H54 (cell line): ENCODE measurements at regions not wholly inside any gene's neighbourhood (a gene's known extent, or its start where the extent isn't known, plus 50 kb on each side); places are given as distances from the start of the nearest gene placed in this dataset.

Experiments
- DNase-seq: peaks from one replicate; pipeline ENCODE4 v3.0.0; 2011; ENCODE audit warnings: low spot score, mixed read lengths; ENCODE audit not compliant: insufficient read length
- FAIRE-seq: peaks from 3 replicates; lab custom pipeline; 2011; peaks lifted over from hg19 to GRCh38; lab: Jason Lieb, UNC
- POLR2A ChIP-seq: IDR thresholded peaks from 2 replicates; pipeline ENCODE4 v1.6.1; 2011; ENCODE audit warnings: low read depth, mild to moderate bottlenecking, low read length

- FAIRE-seq (no peak), DNase-seq (no peak)
- no peak for TF ChIP-seq POLR2A
Observed at GRCh38 chr6:88558981-88559380, 392.8 kb upstream of the CNR1 start.

DNA sequence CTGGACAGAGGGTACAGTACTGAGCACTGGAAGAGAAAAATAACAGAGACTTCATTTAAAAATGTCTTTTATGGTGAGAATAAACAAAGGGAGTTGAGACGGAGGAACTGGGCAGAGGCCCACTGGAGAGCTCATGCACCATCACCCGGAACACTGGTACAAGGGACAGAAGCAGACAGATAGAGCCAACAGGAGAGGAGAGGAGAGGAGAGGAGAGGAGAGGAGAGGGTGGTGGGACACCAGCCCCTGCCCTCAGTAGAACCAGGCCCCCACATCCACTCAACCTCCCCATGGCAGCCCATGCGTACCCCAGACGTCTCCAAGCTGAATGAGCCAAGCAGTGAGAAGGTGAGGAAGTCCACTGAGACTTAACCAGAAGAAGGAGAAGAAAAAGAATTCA is 390.5 kb upstream of the CNR1 start:
- no peak for TF ChIP-seq POLR2A
- FAIRE-seq (no peak), DNase-seq (no peak)

GRCh38 chr6:88548891-88549505 is 382.9 kb upstream of the CNR1 start:
- no peak for FAIRE-seq
- no peak for TF ChIP-seq POLR2A
- no peak for DNase-seq

- TF ChIP-seq POLR2A: no peak
- DNase-seq: no peak
- no peak for FAIRE-seq
Observed at GRCh38 chr6:88547768-88548167, 381.6 kb upstream of the CNR1 start.

DNA sequence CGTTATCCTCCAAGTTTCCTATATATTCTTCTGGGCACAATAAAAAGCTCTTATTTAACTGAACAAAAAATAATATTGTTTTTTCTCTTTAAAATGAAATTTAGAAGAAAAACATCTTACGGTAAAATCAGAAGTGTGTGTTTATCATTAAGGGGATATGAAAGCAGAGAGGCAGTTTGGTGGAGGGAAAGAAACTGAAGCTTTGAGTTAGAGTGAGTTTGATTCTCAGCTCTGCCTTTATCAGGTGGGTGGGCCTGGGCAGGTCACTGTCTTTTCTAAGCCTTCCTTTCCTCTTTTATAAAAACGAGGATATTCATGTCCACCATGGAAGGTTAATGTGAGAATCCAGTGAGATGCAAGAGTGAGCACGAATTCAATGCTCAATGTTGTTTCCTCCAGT is 379.8 kb upstream of the CNR1 start:
- TF ChIP-seq POLR2A: no peak
- DNase-seq (no peak), FAIRE-seq (no peak)

- FAIRE-seq: no peak
- DNase-seq: no peak
- no peak for TF ChIP-seq POLR2A
Observed at GRCh38 chr6:88544986-88545612, 379.0 kb upstream of the CNR1 start.

DNA sequence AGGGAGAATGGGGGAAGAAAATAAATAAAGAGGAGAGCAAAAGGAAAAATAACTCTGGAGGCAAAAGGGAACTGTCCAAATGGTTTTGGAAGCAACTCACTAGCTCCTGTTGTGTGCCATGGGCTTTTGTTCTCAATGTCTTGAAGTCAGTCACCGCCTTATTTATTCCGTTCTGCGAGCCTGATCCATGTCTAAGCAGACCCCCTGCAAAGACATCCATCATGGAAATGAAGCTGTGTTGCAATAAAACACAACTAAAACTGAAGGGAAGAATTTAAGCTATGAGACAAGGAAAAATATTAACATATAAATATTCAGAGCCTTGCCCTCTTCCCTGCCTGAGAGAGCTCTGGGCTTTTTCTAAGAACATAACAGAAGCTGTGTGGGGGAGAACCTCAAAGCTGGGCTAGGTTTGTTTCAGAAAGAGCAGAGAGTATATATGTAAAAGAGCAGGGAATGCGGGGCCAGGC is 373.2 kb upstream of the CNR1 start:
- DNase-seq (no peak), FAIRE-seq (no peak)
- TF ChIP-seq POLR2A: no peak

- no peak for DNase-seq
- FAIRE-seq: no peak
- TF ChIP-seq POLR2A: no peak
Observed at GRCh38 chr6:88538840-88539239, 372.7 kb upstream of the CNR1 start.

- no peak for TF ChIP-seq POLR2A
- FAIRE-seq (no peak), DNase-seq (no peak)
Observed at GRCh38 chr6:88538130-88538706, 372.1 kb upstream of the CNR1 start.

DNA sequence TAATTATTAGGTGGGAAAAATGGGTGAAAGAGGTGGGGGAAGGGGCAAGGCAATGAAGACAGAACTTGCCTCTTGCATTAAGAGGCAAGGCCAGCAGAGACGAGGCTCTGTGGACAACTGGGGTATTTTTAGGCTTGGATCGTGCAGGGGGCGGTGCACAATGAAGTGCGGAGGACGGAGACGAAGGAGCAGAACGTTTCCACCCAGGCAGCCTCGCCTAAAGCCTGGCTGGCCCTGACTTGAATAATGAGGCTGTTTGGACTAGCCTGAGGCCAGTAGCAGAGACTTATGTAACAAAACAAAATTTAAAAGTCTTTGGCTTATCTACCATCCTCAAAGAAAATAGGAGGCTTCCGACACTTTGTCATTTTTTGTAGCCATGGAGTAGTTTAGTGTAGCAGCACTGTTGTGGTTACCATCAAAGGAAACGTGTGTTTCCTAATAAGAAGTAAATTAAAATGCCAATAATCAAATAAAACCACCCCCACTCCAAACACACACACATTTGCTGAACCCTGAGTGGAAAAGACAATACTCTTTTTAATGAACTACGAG is 370.0 kb upstream of the CNR1 start:
- FAIRE-seq (no peak), DNase-seq (no peak)
- TF ChIP-seq POLR2A: no peak

GRCh38 chr6:88535306-88535705 is 369.2 kb upstream of the CNR1 start:
- no peak for DNase-seq
- TF ChIP-seq POLR2A: no peak
- FAIRE-seq: no peak

- no peak for DNase-seq
- TF ChIP-seq POLR2A: no peak
- no peak for FAIRE-seq
Observed at GRCh38 chr6:88532241-88532860, 366.2 kb upstream of the CNR1 start.

DNA sequence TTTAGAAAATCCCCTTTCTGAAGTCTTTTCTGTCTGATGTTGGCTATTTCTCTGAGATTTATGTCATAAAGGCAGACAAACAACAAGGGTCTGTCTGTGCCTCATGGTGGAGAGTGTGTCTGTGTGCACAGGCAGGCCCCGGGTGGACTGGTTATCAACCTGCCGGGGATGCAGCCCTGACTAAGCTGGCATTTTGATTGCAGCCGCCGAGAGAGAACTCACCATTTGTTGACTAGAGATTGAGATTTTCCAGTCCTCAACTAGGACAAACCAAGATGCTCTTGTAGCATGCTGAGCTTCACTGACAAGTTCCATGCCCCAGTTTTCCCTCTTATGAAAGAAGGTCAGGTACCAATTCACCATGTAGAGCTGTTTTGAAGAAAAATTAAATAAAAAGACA is 363.6 kb upstream of the CNR1 start:
- TF ChIP-seq POLR2A: no peak
- no peak for FAIRE-seq
- DNase-seq: no peak

- FAIRE-seq (no peak), DNase-seq (no peak)
- no peak for TF ChIP-seq POLR2A
Observed at GRCh38 chr6:88520445-88520844, 354.3 kb upstream of the CNR1 start.
